Activated B cell treated with CpG ODN at 0.5 μM for 24 hours (primary cell): ENCODE measurements at regions not wholly inside any gene's neighbourhood (a gene's known extent, or its start where the extent isn't known, plus 50 kb on each side); places are given as distances from the start of the nearest gene placed in this dataset.

Source experiments
- ATAC-seq: fragments of 200-7000 bp; cut with Tn5 transposase; one replicate; pipeline ENCODE4 v1.10.0; 2021; ENCODE audit warnings: low read depth, mild to moderate bottlenecking, moderate library complexity
- CTCF ChIA-PET: fragments of 350-600 bp; sonication (Branson Sonifier 250); formaldehyde crosslinking; loops from one replicate; lab custom pipeline; 2021; ENCODE audit warnings: antibody characterized with exemption; lab: Charles Lee
- POLR2A ChIA-PET: fragments of 350-600 bp; sonication (Branson Sonifier 250); formaldehyde crosslinking; loops from one replicate; lab custom pipeline; 2021; ENCODE audit warnings: antibody characterized with exemption; lab: Charles Lee
- DNase-seq: peaks from one replicate; pipeline ENCODE4 v3.0.0; 2022
- H3K27ac Mint-ChIP-seq: one replicate; pipeline ENCODE4 v1.8.0; 2020; ENCODE audit warnings: mixed read lengths
- H3K27me3 Mint-ChIP-seq: one replicate; pipeline ENCODE4 v1.8.0; 2021; ENCODE audit warnings: mixed read lengths
- H3K36me3 Mint-ChIP-seq: one replicate; pipeline ENCODE4 v1.8.0; 2021; ENCODE audit warnings: low read depth, mixed read lengths
- H3K4me1 Mint-ChIP-seq: one replicate; pipeline ENCODE4 v1.8.0; 2021; ENCODE audit warnings: mixed read lengths
- H3K4me3 Mint-ChIP-seq: one replicate; pipeline ENCODE4 v1.8.0; 2020; ENCODE audit warnings: mild to moderate bottlenecking, mixed read lengths
- H3K9me3 Mint-ChIP-seq: one replicate; pipeline ENCODE4 v1.8.0; 2020; ENCODE audit warnings: mixed read lengths
- CTCF ChIP-seq: fragments of 200-600 bp; IDR thresholded peaks from one replicate; pipeline ENCODE4 v1.8.0; 2022; ENCODE audit warnings: antibody characterized with exemption, mild to moderate bottlenecking
- intact Hi-C: fragments of 100-400 bp; cut with micrococcal nuclease; formaldehyde crosslinking; loops from one replicate; pipeline ENCODE4 v1.15.1; 2024

- intact Hi-C loops = no loop called here
- ATAC-seq = no peak
- H3K9me3 Mint-ChIP-seq = peaks cover 20% of the 10 kb centered on the region
Measured at GRCh38 chr10:130399425-130399950, 263.3 kb downstream of the GLRX3 start.

GRCh38 chr10:130400890-130401289, 264.7 kb downstream of the GLRX3 start:
- CTCF ChIA-PET = no interaction called here

More at GRCh38 chr10:130399425-130399950, 263.3 kb downstream of the GLRX3 start:
- Mint-ChIP-seq H3K4me3 (no peak overlapping the region), H3K27ac (no peak overlapping the region), H3K36me3 (no peaks in the 10 kb centered on the region), H3K4me1 (no peaks in the 10 kb centered on the region), H3K27me3 (no peaks in the 10 kb centered on the region)
- POLR2A ChIA-PET = no interaction called here
- CTCF ChIA-PET = no interaction called here
- no peak for DNase-seq
- no peak for TF ChIP-seq CTCF

GRCh38 chr10:130401860-130402765, 265.9 kb downstream of the GLRX3 start:
- intact Hi-C loops = no loop called here
- POLR2A ChIA-PET = no interaction called here
- CTCF ChIA-PET = no interaction called here
- H3K9me3 Mint-ChIP-seq = peaks cover 9% of the 10 kb centered on the region
- DNase-seq (no peak), ATAC-seq (no peak)
- no peak overlapping the region for H3K27ac Mint-ChIP-seq
- no peaks in the 10 kb centered on the region for H3K27me3 Mint-ChIP-seq
- no peak overlapping the region for H3K4me3 Mint-ChIP-seq
- no peaks in the 10 kb centered on the region for H3K36me3 Mint-ChIP-seq
- TF ChIP-seq CTCF = no peak
- H3K4me1 Mint-ChIP-seq = no peaks in the 10 kb centered on the region

More at GRCh38 chr10:130400890-130401289, 264.7 kb downstream of the GLRX3 start:
- no peaks in the 10 kb centered on the region for H3K27me3 Mint-ChIP-seq
- POLR2A ChIA-PET = no interaction called here
- H3K4me3 Mint-ChIP-seq = no peak overlapping the region
- intact Hi-C loops = no loop called here
- DNase-seq = no peak
- ATAC-seq = no peak
- TF ChIP-seq CTCF = no peak
- no peaks in the 10 kb centered on the region for H3K36me3 Mint-ChIP-seq
- no peaks in the 10 kb centered on the region for H3K4me1 Mint-ChIP-seq
- peaks cover 16% of the 10 kb centered on the region for H3K9me3 Mint-ChIP-seq
- H3K27ac Mint-ChIP-seq = no peak overlapping the region

GRCh38 chr10:130403153-130404075, 267.2 kb downstream of the GLRX3 start:
- no peak for ATAC-seq
- no peak overlapping the region for H3K4me3 Mint-ChIP-seq
- H3K27me3 Mint-ChIP-seq = no peaks in the 10 kb centered on the region
- ChIA-PET CTCF (no interaction called here), POLR2A (no interaction called here)
- H3K36me3 Mint-ChIP-seq = no peaks in the 10 kb centered on the region
- H3K4me1 Mint-ChIP-seq = no peaks in the 10 kb centered on the region
- TF ChIP-seq CTCF = no peak
- no peak for DNase-seq
- H3K9me3 Mint-ChIP-seq = peaks cover 2% of the 10 kb centered on the region
- intact Hi-C loops = no loop called here
- no peak overlapping the region for H3K27ac Mint-ChIP-seq
